HAP-1 (cell line): ENCODE measurements at regions not wholly inside any gene's neighbourhood (a gene's known extent, or its start where the extent isn't known, plus 50 kb on each side); places are given as distances from the start of the nearest gene placed in this dataset.
"Not testable (repeated sequence)": the region's sequence is repeated elsewhere in the genome, so short reads cannot be mapped to it uniquely, and the experiment has no call there.

Experiments
- DNase-seq, 2 experiments: peaks; one replicate each; pipeline ENCODE4 v3.0.0-alpha.2; 2016 to 2020; ENCODE audit warnings: low spot score in 2 of 2
- H3K27me3 ChIP-seq: fragments of 250-450 bp; sonication (Bioruptor Pico); 2 replicates; pipeline ENCODE4 v1.5.1; 2020; ENCODE audit warnings: low read depth, mild to moderate bottlenecking, moderate library complexity
- H3K36me3 ChIP-seq: fragments of 250-450 bp; sonication (Bioruptor Pico); replicated peaks from 2 replicates; pipeline ENCODE4 v1.5.1; 2020; ENCODE audit warnings: mild to moderate bottlenecking
- H3K4me1 ChIP-seq: fragments of 250-450 bp; sonication (Bioruptor Pico); 2 replicates; pipeline ENCODE4 v1.5.1; 2020; ENCODE audit warnings: mild to moderate bottlenecking
- H3K4me3 ChIP-seq: fragments of 250-450 bp; sonication (Bioruptor Pico); 2 replicates; pipeline ENCODE4 v1.5.1; 2020; ENCODE audit warnings: mild to moderate bottlenecking, moderate library complexity
- H3K9me3 ChIP-seq: fragments of 250-450 bp; sonication (Bioruptor Pico); 2 replicates; pipeline ENCODE4 v1.5.1; 2020; ENCODE audit warnings: mild to moderate bottlenecking, moderate library complexity
- in situ Hi-C: fragments of 300-500 bp; cut with MboI; formaldehyde crosslinking; loops from 3 replicates; pipeline ENCODE4 v1.14.3; 2020; ENCODE audit warnings: low sequenced_read_pairs, inconsistent platforms, mixed read lengths

DNA sequence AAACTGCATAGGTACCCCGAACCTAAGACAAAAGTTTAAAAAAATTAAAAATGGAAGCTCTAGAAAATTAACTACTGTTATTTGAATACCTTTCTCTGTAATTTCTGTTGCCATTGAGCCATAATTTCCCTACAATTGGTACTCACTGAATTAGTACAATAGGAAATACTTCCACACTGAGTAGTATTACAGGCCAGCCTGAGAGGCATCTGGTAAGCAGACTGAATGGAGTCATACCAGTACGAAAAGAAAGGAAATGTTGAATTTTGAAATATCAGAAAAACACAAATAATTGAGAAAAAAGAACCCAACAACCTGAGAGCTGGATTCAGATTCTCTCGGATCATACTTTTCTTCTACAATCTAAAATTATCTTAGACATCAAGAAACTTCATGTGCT, 791.3 kb downstream of the TENT5A start:
- Histone ChIP-seq H3K9me3 (no peaks in the 10 kb centered on the region), H3K36me3 (no peaks in the 10 kb centered on the region), H3K4me1 (no peaks in the 10 kb centered on the region), H3K27me3 (no peaks in the 10 kb centered on the region), H3K4me3 (no peak overlapping the region)
- no peak for DNase-seq
- in situ Hi-C loops, result no loop called here

- in situ Hi-C loops, result no loop called here
- no peak overlapping the region for H3K4me3 ChIP-seq
- H3K9me3 ChIP-seq, result no peaks in the 10 kb centered on the region
- no peaks in the 10 kb centered on the region for H3K27me3 ChIP-seq
- no peak for DNase-seq
- H3K4me1 ChIP-seq, result no peaks in the 10 kb centered on the region
- no peaks in the 10 kb centered on the region for H3K36me3 ChIP-seq
Measured at GRCh38 chr6:80959034-80959433, 793.4 kb downstream of the TENT5A start.

- in situ Hi-C loops, result no loop called here
- no peak for DNase-seq
- Histone ChIP-seq H3K4me1 (no peaks in the 10 kb centered on the region), H3K27me3 (no peaks in the 10 kb centered on the region), H3K4me3 (no peak overlapping the region), H3K36me3 (no peaks in the 10 kb centered on the region), H3K9me3 (no peaks in the 10 kb centered on the region)
Measured at GRCh38 chr6:80956898-80957297, 795.6 kb downstream of the TENT5A start.

- H3K27me3 ChIP-seq, H3K4me3 ChIP-seq, DNase-seq, H3K9me3 ChIP-seq, H3K36me3 ChIP-seq, in situ Hi-C loops, H3K4me1 ChIP-seq: not testable (repeated sequence)
Measured at GRCh38 chr6:80952479-80952878, 800.0 kb downstream of the TENT5A start.

GRCh38 chr6:80946402-80946801, 806.1 kb downstream of the TENT5A start:
- no peaks in the 10 kb centered on the region for H3K27me3 ChIP-seq
- no peak overlapping the region for H3K4me3 ChIP-seq
- in situ Hi-C loops, result no loop called here
- DNase-seq, result no peak
- H3K4me1 ChIP-seq, result no peaks in the 10 kb centered on the region
- H3K36me3 ChIP-seq, result no peaks in the 10 kb centered on the region
- no peaks in the 10 kb centered on the region for H3K9me3 ChIP-seq

DNA sequence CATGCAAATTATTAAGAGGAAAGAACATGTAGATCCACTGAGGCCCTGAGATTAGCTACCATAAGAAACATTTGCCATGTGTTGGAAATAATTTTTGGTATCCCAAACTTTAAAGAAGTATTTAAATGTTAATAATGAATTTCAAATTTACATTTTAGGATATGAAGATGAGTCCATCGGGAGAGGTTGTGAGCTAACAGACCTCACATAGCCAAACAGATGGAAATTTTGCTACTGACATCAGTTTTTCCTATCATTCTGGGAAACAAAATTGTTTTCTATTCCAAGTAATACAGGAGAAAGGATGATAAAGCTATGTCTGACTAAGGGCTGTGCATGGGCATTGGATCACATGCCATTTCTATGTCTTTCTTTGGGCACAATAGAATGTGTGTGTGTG, 809.6 kb downstream of the TENT5A start:
- H3K27me3 ChIP-seq, result no peaks in the 10 kb centered on the region
- no peaks in the 10 kb centered on the region for H3K36me3 ChIP-seq
- DNase-seq, result no peak
- H3K4me3 ChIP-seq, result no peak overlapping the region
- no peaks in the 10 kb centered on the region for H3K4me1 ChIP-seq
- no peaks in the 10 kb centered on the region for H3K9me3 ChIP-seq
- in situ Hi-C loops, result no loop called here

GRCh38 chr6:80940976-80941375, 811.5 kb downstream of the TENT5A start:
- H3K4me3 ChIP-seq, result no peak overlapping the region
- DNase-seq, result no peak
- H3K27me3 ChIP-seq, result no peaks in the 10 kb centered on the region
- H3K4me1 ChIP-seq, result no peaks in the 10 kb centered on the region
- H3K36me3 ChIP-seq, result no peaks in the 10 kb centered on the region
- in situ Hi-C loops, result no loop called here
- H3K9me3 ChIP-seq, result no peaks in the 10 kb centered on the region

GRCh38 chr6:80940571-80940970, 811.9 kb downstream of the TENT5A start:
- no peak for DNase-seq
- no peaks in the 10 kb centered on the region for H3K27me3 ChIP-seq
- H3K9me3 ChIP-seq, result no peaks in the 10 kb centered on the region
- H3K4me3 ChIP-seq, result no peak overlapping the region
- in situ Hi-C loops, result no loop called here
- no peaks in the 10 kb centered on the region for H3K4me1 ChIP-seq
- H3K36me3 ChIP-seq, result no peaks in the 10 kb centered on the region

GRCh38 chr6:80939898-80940297, 812.6 kb downstream of the TENT5A start:
- H3K36me3 ChIP-seq, result no peaks in the 10 kb centered on the region
- H3K4me1 ChIP-seq, result no peaks in the 10 kb centered on the region
- in situ Hi-C loops, result no loop called here
- no peak for DNase-seq
- H3K4me3 ChIP-seq, result no peak overlapping the region
- H3K9me3 ChIP-seq, result no peaks in the 10 kb centered on the region
- no peaks in the 10 kb centered on the region for H3K27me3 ChIP-seq

DNA sequence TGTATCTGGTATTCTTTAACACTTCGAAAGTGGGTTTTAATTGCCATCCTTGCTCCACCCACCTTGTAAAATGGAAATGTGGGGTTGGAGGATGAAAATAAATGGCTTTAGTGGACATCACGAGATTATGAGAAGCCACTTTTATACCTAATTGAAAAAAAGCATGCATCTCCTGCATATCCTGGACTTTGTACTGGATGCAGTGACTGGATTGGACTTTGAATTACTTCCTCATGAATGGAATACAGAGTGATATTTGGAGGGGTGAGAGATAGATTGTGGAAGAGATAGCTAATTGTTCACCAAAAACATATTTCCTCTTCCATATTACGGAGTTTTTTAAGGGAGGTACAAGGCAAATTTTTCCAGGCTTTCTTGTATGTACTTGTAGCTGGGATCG, 813.0 kb downstream of the TENT5A start:
- DNase-seq, result no peak
- H3K36me3 ChIP-seq, result no peaks in the 10 kb centered on the region
- H3K27me3 ChIP-seq, result no peaks in the 10 kb centered on the region
- no peaks in the 10 kb centered on the region for H3K4me1 ChIP-seq
- no peak overlapping the region for H3K4me3 ChIP-seq
- in situ Hi-C loops, result no loop called here
- H3K9me3 ChIP-seq, result no peaks in the 10 kb centered on the region

- in situ Hi-C loops, result no loop called here
- Histone ChIP-seq H3K4me3 (no peak overlapping the region), H3K36me3 (no peaks in the 10 kb centered on the region), H3K4me1 (no peaks in the 10 kb centered on the region), H3K27me3 (no peaks in the 10 kb centered on the region), H3K9me3 (no peaks in the 10 kb centered on the region)
- no peak for DNase-seq
Measured at GRCh38 chr6:80938131-80938530, 814.4 kb downstream of the TENT5A start.

GRCh38 chr6:80932359-80932758, 820.1 kb downstream of the TENT5A start:
- H3K27me3 ChIP-seq, result no peaks in the 10 kb centered on the region
- no peak for DNase-seq
- no peaks in the 10 kb centered on the region for H3K4me1 ChIP-seq
- in situ Hi-C loops, result no loop called here
- H3K4me3 ChIP-seq, result no peak overlapping the region
- no peaks in the 10 kb centered on the region for H3K36me3 ChIP-seq
- no peaks in the 10 kb centered on the region for H3K9me3 ChIP-seq

DNA sequence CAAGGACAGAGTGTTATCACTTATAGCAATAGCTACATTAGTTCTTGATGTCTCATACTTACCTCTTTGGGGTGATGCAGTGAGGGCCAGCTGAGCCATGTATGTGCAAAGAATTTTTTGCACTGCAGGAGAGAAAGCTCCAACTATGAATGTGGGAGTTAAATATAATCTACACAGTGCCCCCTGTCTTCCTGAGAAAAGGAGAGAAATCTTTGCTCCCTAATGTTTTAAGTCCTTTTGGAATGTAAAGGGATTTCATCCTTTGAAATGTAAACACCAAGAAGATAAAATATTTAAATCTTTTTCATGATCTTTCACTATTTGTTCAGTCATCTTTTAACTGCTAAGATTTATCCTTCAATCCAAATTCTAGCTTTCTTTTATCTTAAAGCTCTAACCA, 822.1 kb downstream of the TENT5A start:
- Histone ChIP-seq H3K36me3 (no peaks in the 10 kb centered on the region), H3K9me3 (no peaks in the 10 kb centered on the region), H3K27me3 (no peaks in the 10 kb centered on the region), H3K4me3 (no peak overlapping the region), H3K4me1 (no peaks in the 10 kb centered on the region)
- in situ Hi-C loops, result no loop called here
- no peak for DNase-seq

DNA sequence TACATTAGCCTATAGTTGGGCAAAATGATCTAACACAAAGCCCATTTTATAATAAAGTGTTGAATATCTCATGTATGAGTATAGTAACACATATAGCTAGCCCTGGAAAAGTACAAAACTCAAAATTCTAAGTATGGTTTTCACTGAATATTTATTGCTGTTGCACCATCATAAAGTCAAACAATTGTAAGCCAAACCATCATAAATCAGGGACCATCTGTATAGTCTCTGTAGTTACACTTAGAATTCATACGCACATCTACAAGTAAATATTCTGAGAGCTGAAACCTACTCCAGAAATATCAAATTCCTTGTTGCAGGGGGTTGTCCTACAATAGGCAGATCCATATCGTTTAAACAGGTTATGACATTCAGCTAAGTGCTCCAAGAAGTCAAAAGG, 817.3 kb downstream of the BCKDHB start:
- Histone ChIP-seq H3K9me3 (no peaks in the 10 kb centered on the region), H3K27me3 (no peaks in the 10 kb centered on the region), H3K4me1 (no peaks in the 10 kb centered on the region), H3K4me3 (no peak overlapping the region), H3K36me3 (no peaks in the 10 kb centered on the region)
- in situ Hi-C loops, result no loop called here
- no peak for DNase-seq

- in situ Hi-C loops, result no loop called here
- no peak for DNase-seq
- Histone ChIP-seq H3K9me3 (no peaks in the 10 kb centered on the region), H3K4me1 (no peaks in the 10 kb centered on the region), H3K36me3 (no peaks in the 10 kb centered on the region), H3K27me3 (no peaks in the 10 kb centered on the region), H3K4me3 (no peak overlapping the region)
Measured at GRCh38 chr6:80922916-80923455, 816.5 kb downstream of the BCKDHB start.
